T-cell (primary cell): ENCODE measurements at regions not wholly inside any gene's neighbourhood (a gene's known extent, or its start where the extent isn't known, plus 50 kb on each side); places are given as distances from the start of the nearest gene placed in this dataset.

Source experiments
- ATAC-seq, 4 experiments: fragments of 200-7000 bp in 3 of 4; fragments of 150-1000 bp in 1 of 4; cut with Tn5 transposase; replicated peaks in 1 of 4; 1 replicate in 3 of 4; 2 replicates in 1 of 4; pipeline ENCODE4 v1.10.0; 2021; ENCODE audit warnings: moderate library complexity in 3 of 4, mild to moderate bottlenecking in 2 of 4, moderate number of reproducible peaks in 1 of 4
- CTCF ChIA-PET, 2 donors: fragments of 300-600 bp; sonication (Branson Sonifier 250); formaldehyde crosslinking; loops; one replicate each; lab custom pipeline; 2022; ENCODE audit warnings: antibody characterized with exemption in 2 of 2; lab: Charles Lee
- POLR2A ChIA-PET, 2 donors: fragments of 300-600 bp; sonication (Branson Sonifier 250); formaldehyde crosslinking; loops; one replicate each; lab custom pipeline; 2022; ENCODE audit warnings: antibody characterized with exemption in 2 of 2; lab: Charles Lee
- DNase-seq, 35 experiments: peaks; one replicate each; pipeline versions ENCODE4 v3.0.0 to v3.0.0-alpha.2; 2013 to 2023
- H3K27ac ChIP-seq: one replicate; pipeline ENCODE4 v1.5.1; 2013; ENCODE audit warnings: low read length
- H3K27me3 ChIP-seq, 2 experiments: replicated peaks in 1 of 2; 1 replicate in 1 of 2; 2 replicates in 1 of 2; pipeline versions ENCODE4 v1.6.1 to v1.7.0; 2013; ENCODE audit warnings: low read length in 1 of 2, mixed read lengths in 1 of 2; ENCODE audit not compliant: control insufficient read depth in 2 of 2, insufficient read depth in 2 of 2; ENCODE audit errors: extremely low read depth in 1 of 2
- H3K36me3 ChIP-seq, 2 donors: 1 replicate in 1 of 2; 2 replicates in 1 of 2; pipeline versions ENCODE4 v1.6.1 to v1.7.0; 2013; ENCODE audit warnings: low read length in 1 of 2; ENCODE audit not compliant: control insufficient read depth in 2 of 2, insufficient read depth in 1 of 2; ENCODE audit errors: extremely low read depth in 1 of 2
- H3K4me1 ChIP-seq, 2 experiments: 1 replicate in 1 of 2; 2 replicates in 1 of 2; pipeline versions ENCODE4 v1.6.1 to v1.7.0; 2013; ENCODE audit warnings: low read length in 2 of 2, mixed read lengths in 1 of 2; ENCODE audit not compliant: insufficient read depth in 2 of 2, control insufficient read depth in 1 of 2; ENCODE audit errors: extremely low read depth in 1 of 2
- H3K4me3 ChIP-seq, 2 donors: 1 replicate in 1 of 2; 2 replicates in 1 of 2; pipeline versions ENCODE4 v1.5.1 to v1.7.0; 2013; ENCODE audit warnings: mild to moderate bottlenecking in 2 of 2, low read length in 1 of 2, moderate library complexity in 1 of 2; ENCODE audit not compliant: control insufficient read depth in 1 of 2; ENCODE audit errors: extremely low read depth in 1 of 2
- H3K9me3 ChIP-seq: 2 replicates; pipeline ENCODE4 v1.7.0; 2013
- H3K27ac Mint-ChIP-seq, 2 donors: one replicate each; pipeline ENCODE4 v1.8.0; 2020 to 2021; ENCODE audit warnings: mild to moderate bottlenecking in 2 of 2, mixed read lengths in 2 of 2
- H3K27me3 Mint-ChIP-seq, 2 donors: one replicate each; pipeline ENCODE4 v1.8.0; 2021 to 2022; ENCODE audit warnings: mixed read lengths in 2 of 2
- H3K36me3 Mint-ChIP-seq: one replicate; pipeline ENCODE4 v1.8.0; 2021; ENCODE audit warnings: mixed read lengths
- H3K4me1 Mint-ChIP-seq, 3 donors: one replicate each; pipeline ENCODE4 v1.8.0; 2020 to 2022; ENCODE audit warnings: mixed read lengths in 3 of 3, mild to moderate bottlenecking in 1 of 3
- H3K4me3 Mint-ChIP-seq, 3 donors: one replicate each; pipeline ENCODE4 v1.8.0; 2020 to 2022; ENCODE audit warnings: mild to moderate bottlenecking in 3 of 3, mixed read lengths in 3 of 3, moderate library complexity in 3 of 3
- H3K9me3 Mint-ChIP-seq, 3 donors: one replicate each; pipeline ENCODE4 v1.8.0; 2020 to 2022; ENCODE audit warnings: mixed read lengths in 3 of 3
- WGBS: methylation state at CpG from one replicate; pipeline ENCODE4 v1.1.5; 2013; ENCODE audit warnings: missing lambda C conversion rate; ENCODE audit not compliant: insufficient coverage; 5-methylcytosine and 5-hydroxymethylcytosine counted together

- ATAC-seq (no peak), DNase-seq (no peak)
- H3K4me3 Mint-ChIP-seq = no peak overlapping the region
- no peak overlapping the region for H3K4me3 ChIP-seq
- no peaks in the 10 kb centered on the region for H3K36me3 ChIP-seq
- H3K9me3 ChIP-seq = no peaks in the 10 kb centered on the region
- no peaks in the 10 kb centered on the region for H3K36me3 Mint-ChIP-seq
- no peaks in the 10 kb centered on the region for H3K4me1 ChIP-seq
- no peak overlapping the region for H3K27ac ChIP-seq
- no peak overlapping the region for H3K27ac Mint-ChIP-seq
- peaks cover 0 to 3% (median 0%) of the 10 kb centered on the region in 3 donors for H3K9me3 Mint-ChIP-seq
- WGBS = no CpG with 5 or more reads among the region's 4 CpGs
- POLR2A ChIA-PET = no interaction called here
- CTCF ChIA-PET = no interaction called here
- H3K4me1 Mint-ChIP-seq = no peaks in the 10 kb centered on the region
- H3K27me3 Mint-ChIP-seq = no peaks in the 10 kb centered on the region
- H3K27me3 ChIP-seq = no peaks in the 10 kb centered on the region
Measured at GRCh38 chr12:126862500-126862899, 1404.5 kb upstream of the TMEM132C start.

- peaks cover 0 to 4% (median 0%) of the 10 kb centered on the region in 3 donors for H3K4me1 Mint-ChIP-seq
- DNase-seq = no peak
- Histone ChIP-seq H3K4me1 (peaks cover 0 to 5% of the 10 kb centered on the region in 2 experiments), H3K36me3 (no peaks in the 10 kb centered on the region), H3K4me3 (no peak overlapping the region), H3K9me3 (no peaks in the 10 kb centered on the region), H3K27ac (no peak overlapping the region), H3K27me3 (peaks cover 0 to 5% of the 10 kb centered on the region in 2 experiments)
- H3K36me3 Mint-ChIP-seq = no peaks in the 10 kb centered on the region
- H3K4me3 Mint-ChIP-seq = no peak overlapping the region
- H3K9me3 Mint-ChIP-seq = no peaks in the 10 kb centered on the region
- H3K27ac Mint-ChIP-seq = no peak overlapping the region
- no CpG with 5 or more reads among the region's 2 CpGs for WGBS
- CTCF ChIA-PET = no interaction called here
- POLR2A ChIA-PET = no interaction called here
- peaks cover 0 to 4% of the 10 kb centered on the region in 2 donors for H3K27me3 Mint-ChIP-seq
- ATAC-seq = no peak
Measured at GRCh38 chr12:126869644-126870043, 1397.3 kb upstream of the TMEM132C start.

GRCh38 chr12:126873701-126874100, 1393.3 kb upstream of the TMEM132C start:
- Mint-ChIP-seq H3K9me3 (no peaks in the 10 kb centered on the region), H3K27ac (no peak overlapping the region)

GRCh38 chr12:126874427-126875026, 1392.4 kb upstream of the TMEM132C start:
- Mint-ChIP-seq H3K27me3 (peaks cover 0 to 4% of the 10 kb centered on the region in 2 donors), H3K36me3 (no peaks in the 10 kb centered on the region), H3K9me3 (no peaks in the 10 kb centered on the region), H3K27ac (no peak overlapping the region), H3K4me3 (no peak overlapping the region), H3K4me1 (peaks cover 0 to 4% (median 0%) of the 10 kb centered on the region in 3 donors)
- 25% methylated on average over 8 of the region's 8 CpGs for WGBS
- Histone ChIP-seq H3K27ac (no peak overlapping the region), H3K9me3 (no peaks in the 10 kb centered on the region), H3K4me1 (peaks cover 0 to 6% of the 10 kb centered on the region in 2 experiments), H3K36me3 (no peaks in the 10 kb centered on the region), H3K27me3 (peaks cover 0 to 7% of the 10 kb centered on the region in 2 experiments), H3K4me3 (no peak overlapping the region)
- POLR2A ChIA-PET = no interaction called here
- CTCF ChIA-PET = interaction anchor here (0.9 to 1.7 kb wide), 5 partner anchors 27 to 1691 kb away, joined by 3 to 7 read pairs (median 4); no protein-coding TSS in a partner anchor
- no peak for ATAC-seq
- DNase-seq = peak in 33 of 35 experiments; percentile 6 to 72 (median 29)

More at GRCh38 chr12:126873701-126874100, 1393.3 kb upstream of the TMEM132C start:
- Histone ChIP-seq H3K36me3 (no peaks in the 10 kb centered on the region), H3K4me3 (no peak overlapping the region), H3K4me1 (peaks cover 0 to 6% of the 10 kb centered on the region in 2 experiments), H3K9me3 (no peaks in the 10 kb centered on the region), H3K27ac (no peak overlapping the region), H3K27me3 (peaks cover 0 to 7% of the 10 kb centered on the region in 2 experiments)
- Mint-ChIP-seq H3K4me3 (no peak overlapping the region), H3K4me1 (peaks cover 0 to 4% (median 0%) of the 10 kb centered on the region in 3 donors), H3K36me3 (no peaks in the 10 kb centered on the region), H3K27me3 (peaks cover 0 to 4% of the 10 kb centered on the region in 2 donors)
- ATAC-seq (no peak), DNase-seq (no peak)
- WGBS = 76% methylated on average over 5 of the region's 5 CpGs
- ChIA-PET POLR2A (no interaction called here), CTCF (interaction anchor here (0.6 to 1.7 kb wide), 4 partner anchors 26 to 1542 kb away, joined by 3 to 5 read pairs (median 4); no protein-coding TSS in a partner anchor)

- ChIA-PET CTCF (no interaction called here), POLR2A (no interaction called here)
- H3K27ac ChIP-seq = no peak overlapping the region
- Mint-ChIP-seq H3K27ac (no peak overlapping the region), H3K27me3 (no peaks in the 10 kb centered on the region), H3K36me3 (no peaks in the 10 kb centered on the region), H3K4me3 (no peak overlapping the region), H3K9me3 (no peaks in the 10 kb centered on the region), H3K4me1 (no peaks in the 10 kb centered on the region)
- ATAC-seq (no peak), DNase-seq (no peak)
- H3K4me1 ChIP-seq = no peaks in the 10 kb centered on the region
- peaks cover 0 to 2% of the 10 kb centered on the region in 2 experiments for H3K27me3 ChIP-seq
- 100% methylated on average over 1 of the region's 2 CpGs for WGBS
- H3K9me3 ChIP-seq = no peaks in the 10 kb centered on the region
- no peaks in the 10 kb centered on the region for H3K36me3 ChIP-seq
- H3K4me3 ChIP-seq = no peak overlapping the region
Measured at GRCh38 chr12:126879842-126880241, 1387.1 kb upstream of the TMEM132C start.

GRCh38 chr12:126883697-126884096, 1383.3 kb upstream of the TMEM132C start:
- CTCF ChIA-PET = no interaction called here

More at GRCh38 chr12:126883697-126884096, 1383.3 kb upstream of the TMEM132C start:
- Mint-ChIP-seq H3K27ac (no peak overlapping the region), H3K4me3 (no peak overlapping the region), H3K36me3 (no peaks in the 10 kb centered on the region), H3K4me1 (no peaks in the 10 kb centered on the region), H3K9me3 (no peaks in the 10 kb centered on the region), H3K27me3 (no peaks in the 10 kb centered on the region)
- POLR2A ChIA-PET = no interaction called here
- WGBS = 7% methylated on average over 3 of the region's 4 CpGs
- no peak for ATAC-seq
- Histone ChIP-seq H3K4me3 (no peak overlapping the region), H3K9me3 (no peaks in the 10 kb centered on the region), H3K27ac (no peak overlapping the region), H3K4me1 (no peaks in the 10 kb centered on the region), H3K27me3 (peaks cover 0 to 2% of the 10 kb centered on the region in 2 experiments), H3K36me3 (no peaks in the 10 kb centered on the region)
- no peak for DNase-seq
